ENCODE measurements at regions not wholly inside any gene's neighbourhood (a gene's known extent, or its start where the extent isn't known, plus 50 kb on each side); places are given as distances from the start of the nearest gene placed in this dataset.

DNA sequence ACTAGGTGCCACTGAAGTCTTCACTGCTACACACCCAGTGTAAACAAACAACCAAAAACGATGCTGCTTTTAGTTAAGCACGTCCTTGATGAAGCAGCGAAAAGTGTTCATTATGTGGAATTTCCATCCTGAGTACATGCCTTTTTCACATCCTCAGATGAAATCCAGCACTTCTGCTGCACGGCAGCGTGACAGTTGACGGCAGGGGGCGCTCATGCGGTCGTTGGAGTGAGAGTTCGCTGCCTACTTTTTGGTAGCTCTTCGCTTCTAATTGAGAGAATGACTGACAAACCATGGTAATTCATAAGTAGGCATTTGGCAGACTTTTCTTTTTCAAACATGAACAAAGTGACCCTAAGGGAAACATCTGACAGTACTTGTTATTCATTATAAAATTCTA lies 1124.9 kb downstream of the EFNB2 start:
- H3K4me1 Mint-ChIP-seq (ENCODE audit: low read depth): no peaks in the 10 kb centered on the region
- TF ChIP-seq, protein P1, sequence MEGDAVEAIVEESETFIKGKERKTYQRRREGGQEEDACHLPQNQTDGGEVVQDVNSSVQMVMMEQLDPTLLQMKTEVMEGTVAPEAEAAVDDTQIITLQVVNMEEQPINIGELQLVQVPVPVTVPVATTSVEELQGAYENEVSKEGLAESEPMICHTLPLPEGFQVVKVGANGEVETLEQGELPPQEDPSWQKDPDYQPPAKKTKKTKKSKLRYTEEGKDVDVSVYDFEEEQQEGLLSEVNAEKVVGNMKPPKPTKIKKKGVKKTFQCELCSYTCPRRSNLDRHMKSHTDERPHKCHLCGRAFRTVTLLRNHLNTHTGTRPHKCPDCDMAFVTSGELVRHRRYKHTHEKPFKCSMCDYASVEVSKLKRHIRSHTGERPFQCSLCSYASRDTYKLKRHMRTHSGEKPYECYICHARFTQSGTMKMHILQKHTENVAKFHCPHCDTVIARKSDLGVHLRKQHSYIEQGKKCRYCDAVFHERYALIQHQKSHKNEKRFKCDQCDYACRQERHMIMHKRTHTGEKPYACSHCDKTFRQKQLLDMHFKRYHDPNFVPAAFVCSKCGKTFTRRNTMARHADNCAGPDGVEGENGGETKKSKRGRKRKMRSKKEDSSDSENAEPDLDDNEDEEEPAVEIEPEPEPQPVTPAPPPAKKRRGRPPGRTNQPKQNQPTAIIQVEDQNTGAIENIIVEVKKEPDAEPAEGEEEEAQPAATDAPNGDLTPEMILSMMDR (IDR thresholded peaks at IDR 0.05): peak; percentile 42
- no peaks in the 10 kb centered on the region for H3K36me3 Mint-ChIP-seq (ENCODE audit: low read depth)
- POLR2A ChIA-PET: no interaction called here
- CTCF ChIA-PET: interaction anchor here (0.8 to 1.3 kb wide), 6 partner anchors 9 to 1126 kb away, joined by 3 to 4 read pairs (median 3); no protein-coding TSS in a partner anchor
- ATAC-seq: no peak
- intact Hi-C loops (cut with micrococcal nuclease): no loop called here
- H3K27ac Mint-ChIP-seq: no peak overlapping the region
- peak; percentile 48 for DNase-seq
- H3K4me3 Mint-ChIP-seq: no peak overlapping the region
- H3K9me3 Mint-ChIP-seq: no peaks in the 10 kb centered on the region
- no peaks in the 10 kb centered on the region for H3K27me3 Mint-ChIP-seq

DNA sequence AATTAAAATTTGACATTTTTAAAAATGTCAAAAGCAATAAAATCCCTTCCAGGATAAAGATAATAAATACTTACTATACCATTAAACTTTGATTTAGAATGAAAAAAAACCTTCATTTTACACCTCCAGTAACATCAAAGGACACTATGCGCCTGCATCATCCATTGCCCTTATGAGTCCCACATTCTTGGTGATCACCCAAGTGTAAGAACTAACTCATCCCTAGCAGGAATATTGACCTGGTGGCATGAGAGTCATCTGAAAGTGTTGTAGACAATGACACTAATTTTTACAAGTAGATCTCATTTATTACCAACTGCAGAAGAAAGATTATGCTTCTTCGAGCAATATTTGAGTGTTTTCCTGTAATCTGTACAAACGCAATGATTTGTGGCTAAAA lies 1128.9 kb downstream of the EFNB2 start:
- intact Hi-C loops (cut with micrococcal nuclease): no loop called here
- POLR2A ChIA-PET: no interaction called here
- CTCF ChIA-PET: no interaction called here
- TF ChIP-seq, protein P1 (IDR thresholded peaks at IDR 0.05): no peak
- no peak for ATAC-seq
- Mint-ChIP-seq H3K27ac (no peak overlapping the region), H3K4me1 (ENCODE audit: low read depth) (no peaks in the 10 kb centered on the region), H3K36me3 (ENCODE audit: low read depth) (no peaks in the 10 kb centered on the region), H3K9me3 (no peaks in the 10 kb centered on the region), H3K27me3 (no peaks in the 10 kb centered on the region), H3K4me3 (no peak overlapping the region)
- DNase-seq: no peak

DNA sequence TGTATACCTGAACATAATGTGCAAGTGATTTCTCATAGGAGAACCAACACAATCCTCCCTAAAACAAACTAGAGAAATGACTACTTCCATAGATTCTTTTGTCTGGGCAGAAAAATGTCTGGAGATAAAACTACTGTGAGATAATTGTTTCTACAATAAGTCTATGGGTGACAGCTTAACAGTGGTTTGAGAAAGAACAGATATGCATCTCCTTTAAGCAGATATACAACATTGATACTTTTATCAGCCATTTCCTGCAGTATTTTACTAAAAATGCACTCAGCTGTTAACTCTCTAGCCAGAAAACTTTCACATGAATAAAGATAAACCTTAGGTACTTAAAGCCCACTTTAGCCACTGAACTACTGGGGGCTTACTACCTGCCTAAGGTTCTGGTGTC lies 1132.4 kb downstream of the EFNB2 start:
- H3K27ac Mint-ChIP-seq: no peak overlapping the region
- H3K4me3 Mint-ChIP-seq: no peak overlapping the region
- CTCF ChIA-PET: no interaction called here
- no peaks in the 10 kb centered on the region for H3K9me3 Mint-ChIP-seq
- no peak for ATAC-seq
- no peaks in the 10 kb centered on the region for H3K36me3 Mint-ChIP-seq (ENCODE audit: low read depth)
- POLR2A ChIA-PET: no interaction called here
- no peak for DNase-seq
- H3K4me1 Mint-ChIP-seq (ENCODE audit: low read depth): no peaks in the 10 kb centered on the region
- no peaks in the 10 kb centered on the region for H3K27me3 Mint-ChIP-seq
- intact Hi-C loops (cut with micrococcal nuclease): no loop called here
- TF ChIP-seq, protein P1 (IDR thresholded peaks at IDR 0.05): no peak

DNA sequence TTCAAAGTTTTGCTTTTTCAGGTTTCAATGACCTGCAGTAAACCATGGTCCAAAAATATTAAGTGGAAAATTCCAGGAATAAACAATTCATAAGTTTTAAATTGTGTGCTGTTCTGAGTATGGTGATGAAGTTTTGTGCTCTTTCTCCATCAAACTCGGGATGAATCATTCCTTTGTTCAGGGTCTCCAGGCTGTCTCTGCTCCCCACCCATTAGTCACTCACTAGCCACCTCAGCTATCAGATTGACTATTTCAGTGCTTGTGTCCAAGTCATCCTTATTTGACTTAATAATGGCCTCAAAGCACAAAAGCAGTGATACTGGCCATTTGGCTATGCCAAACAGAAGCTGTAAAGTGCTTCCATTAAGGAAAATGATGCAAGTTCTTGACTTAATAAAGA lies 1140.4 kb downstream of the EFNB2 start:
- ATAC-seq (no peak), DNase-seq (no peak)
- Mint-ChIP-seq H3K4me1 (ENCODE audit: low read depth) (no peaks in the 10 kb centered on the region), H3K9me3 (no peaks in the 10 kb centered on the region), H3K36me3 (ENCODE audit: low read depth) (no peaks in the 10 kb centered on the region), H3K4me3 (no peak overlapping the region), H3K27ac (no peak overlapping the region), H3K27me3 (no peaks in the 10 kb centered on the region)
- POLR2A ChIA-PET: no interaction called here
- TF ChIP-seq, protein P1 (IDR thresholded peaks at IDR 0.05): no peak
- intact Hi-C loops (cut with micrococcal nuclease): no loop called here
- CTCF ChIA-PET: no interaction called here

DNA sequence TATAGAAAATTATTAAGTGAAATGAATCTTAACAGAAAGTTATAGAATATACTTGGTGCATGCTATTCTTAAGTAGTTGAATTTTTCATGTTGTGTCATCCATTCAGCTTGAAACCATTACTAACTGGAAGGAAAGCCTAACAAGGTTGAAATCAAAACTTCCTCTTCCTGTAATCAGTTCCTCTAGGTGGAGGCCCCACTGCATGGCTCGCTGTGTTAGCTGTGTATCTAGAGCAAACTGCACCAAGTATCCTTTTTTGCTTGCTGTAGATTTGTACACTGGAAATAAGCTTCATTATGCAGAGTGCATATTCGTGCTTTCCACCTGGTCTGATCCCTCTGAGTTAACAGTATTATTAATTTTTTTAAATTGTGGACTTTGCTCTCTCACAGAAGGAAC lies 1146.1 kb downstream of the EFNB2 start:
- Mint-ChIP-seq H3K4me3 (no peak overlapping the region), H3K36me3 (ENCODE audit: low read depth) (no peaks in the 10 kb centered on the region), H3K4me1 (ENCODE audit: low read depth) (no peaks in the 10 kb centered on the region), H3K27me3 (no peaks in the 10 kb centered on the region), H3K9me3 (no peaks in the 10 kb centered on the region), H3K27ac (no peak overlapping the region)
- intact Hi-C loops (cut with micrococcal nuclease): no loop called here
- no peak for DNase-seq
- TF ChIP-seq, protein P1 (IDR thresholded peaks at IDR 0.05): no peak
- ChIA-PET POLR2A (no interaction called here), CTCF (no interaction called here)
- no peak for ATAC-seq

Measured in activated CD8-positive, alpha-beta T cell treated with anti-CD3 and anti-CD28 coated beads for 36 hours (primary cell).